SK-N-SH treated with all-trans-retinoic acid at 6 μM for 48 hours (cell line): ENCODE measurements at regions not wholly inside any gene's neighbourhood (a gene's known extent, or its start where the extent isn't known, plus 50 kb on each side); places are given as distances from the start of the nearest gene placed in this dataset.

ENCODE experiments used
- ARNTL ChIP-seq: fragments of 450-650 bp; formaldehyde crosslinking; IDR thresholded peaks from 2 replicates; pipeline ENCODE4 v1.5.0; 2020; ENCODE audit warnings: low read depth, mild to moderate bottlenecking, moderate library complexity, borderline replicate concordance
- CREB5 ChIP-seq: fragments of 250-450 bp; sonication (Bioruptor Pico); IDR thresholded peaks from 2 replicates; pipeline ENCODE4 v1.5.1; 2020; ENCODE audit warnings: low read depth, mild to moderate bottlenecking, moderate library complexity
- ESRRG ChIP-seq: fragments of 250-450 bp; sonication (Bioruptor Pico); IDR thresholded peaks from 2 replicates; pipeline ENCODE4 v1.6.1; 2021; ENCODE audit warnings: mild to moderate bottlenecking
- GLIS3 ChIP-seq: fragments of 250-450 bp; sonication (Bioruptor Pico); IDR thresholded peaks from 2 replicates; pipeline ENCODE4 v1.5.0; 2020; ENCODE audit warnings: mild to moderate bottlenecking, moderate library complexity
- OSR1 ChIP-seq: fragments of 250-450 bp; sonication (Bioruptor Pico); IDR thresholded peaks from 2 replicates; pipeline ENCODE4 v1.8.0; 2022; ENCODE audit warnings: moderate library complexity, mild to moderate bottlenecking, inconsistent platforms
- PATZ1 ChIP-seq: fragments of 250-450 bp; sonication (Bioruptor Pico); IDR thresholded peaks from 2 replicates; pipeline ENCODE4 v1.8.0; 2020; ENCODE audit warnings: mild to moderate bottlenecking, moderate library complexity, borderline replicate concordance
- PPARA ChIP-seq: fragments of 250-450 bp; sonication (Bioruptor Pico); IDR thresholded peaks from 2 replicates; pipeline ENCODE4 v1.5.0; 2020; ENCODE audit warnings: mild to moderate bottlenecking, borderline replicate concordance
- RARB ChIP-seq: fragments of 250-450 bp; sonication (Bioruptor Pico); IDR thresholded peaks from 2 replicates; pipeline ENCODE4 v1.8.0; 2021; ENCODE audit warnings: mild to moderate bottlenecking, moderate library complexity
- SNAI2 ChIP-seq: fragments of 250-450 bp; sonication (Bioruptor Pico); IDR thresholded peaks from 2 replicates; pipeline ENCODE4 v1.5.0; 2020; ENCODE audit warnings: mild to moderate bottlenecking, moderate library complexity
- ZFP3 ChIP-seq: fragments of 250-450 bp; sonication (Bioruptor Pico); IDR thresholded peaks from 2 replicates; pipeline ENCODE4 v1.5.0; 2020; ENCODE audit warnings: mild to moderate bottlenecking, moderate library complexity
- ZNF8 ChIP-seq: fragments of 450-650 bp; formaldehyde crosslinking; IDR thresholded peaks from 2 replicates; pipeline ENCODE4 v1.5.0; 2020; ENCODE audit warnings: mild to moderate bottlenecking, moderate library complexity

GRCh38 chr12:81888961-81889360 is 129.8 kb upstream of the PPFIA2 start:
- TF ChIP-seq RARB (CRISPR knock-in tag) (no peak), ZFP3 (no peak), PATZ1 (CRISPR knock-in tag) (no peak), SNAI2 (CRISPR knock-in tag) (no peak), CREB5 (CRISPR knock-in tag) (no peak), ESRRG (no peak), PPARA (CRISPR knock-in tag) (no peak), ZNF8 (CRISPR knock-in tag) (no peak), ARNTL (CRISPR knock-in tag) (no peak), GLIS3 (CRISPR knock-in tag) (no peak), OSR1 (CRISPR knock-in tag) (no peak)
